WERI-Rb-1 (cell line): ENCODE measurements at regions not wholly inside any gene's neighbourhood (a gene's known extent, or its start where the extent isn't known, plus 50 kb on each side); places are given as distances from the start of the nearest gene placed in this dataset.

Experiments
- DNase-seq: peaks from one replicate; pipeline ENCODE4 v3.0.0-alpha.2; 2020
- H3K27ac ChIP-seq: fragments of 250-450 bp; sonication (Bioruptor Pico); 2 replicates; pipeline ENCODE4 v1.5.1; 2020; ENCODE audit warnings: mild to moderate bottlenecking, moderate library complexity
- H3K27me3 ChIP-seq: fragments of 250-450 bp; sonication (Bioruptor Pico); 2 replicates; pipeline ENCODE4 v1.5.1; 2021; ENCODE audit warnings: mild to moderate bottlenecking, low read depth, moderate library complexity; ENCODE audit not compliant: insufficient read depth, severe bottlenecking
- H3K36me3 ChIP-seq: fragments of 250-450 bp; sonication (Bioruptor Pico); 2 replicates; pipeline ENCODE4 v1.5.1; 2020; ENCODE audit warnings: mild to moderate bottlenecking, moderate library complexity
- H3K4me3 ChIP-seq: 2 replicates; pipeline ENCODE4 v1.5.1; 2011; ENCODE audit warnings: low read depth, mild to moderate bottlenecking, control low read depth, low read length
- H3K9me3 ChIP-seq: fragments of 250-450 bp; sonication (Bioruptor Pico); 2 replicates; pipeline ENCODE4 v1.5.1; 2021; ENCODE audit warnings: mild to moderate bottlenecking, moderate library complexity; ENCODE audit not compliant: severe bottlenecking
- CTCF ChIP-seq: IDR thresholded peaks from 2 replicates; pipeline ENCODE4 v1.5.1; 2011; ENCODE audit warnings: low read depth, mild to moderate bottlenecking, control low read depth, inconsistent platforms, low read length

GRCh38 chr9:95756986-95757385 is 118.5 kb upstream of the ERCC6L2 start:
- Histone ChIP-seq H3K4me3 (no peak overlapping the region), H3K27ac (no peak overlapping the region), H3K9me3 (no peaks in the 10 kb centered on the region), H3K27me3 (no peaks in the 10 kb centered on the region), H3K36me3 (no peaks in the 10 kb centered on the region)
- no peak for DNase-seq
- no peak for TF ChIP-seq CTCF

- H3K36me3 ChIP-seq, result no peaks in the 10 kb centered on the region
- no peak for DNase-seq
- H3K27me3 ChIP-seq, result no peaks in the 10 kb centered on the region
- H3K4me3 ChIP-seq, result no peak overlapping the region
- no peak overlapping the region for H3K27ac ChIP-seq
- H3K9me3 ChIP-seq, result no peaks in the 10 kb centered on the region
- TF ChIP-seq CTCF, result no peak
Measured at GRCh38 chr9:95756101-95756500, 119.4 kb upstream of the ERCC6L2 start.

GRCh38 chr9:95755421-95755730 is 120.1 kb upstream of the ERCC6L2 start:
- Histone ChIP-seq H3K27me3 (no peaks in the 10 kb centered on the region), H3K27ac (no peak overlapping the region), H3K9me3 (no peaks in the 10 kb centered on the region), H3K4me3 (no peak overlapping the region), H3K36me3 (no peaks in the 10 kb centered on the region)
- DNase-seq, result no peak
- no peak for TF ChIP-seq CTCF

- no peak for TF ChIP-seq CTCF
- no peak for DNase-seq
- Histone ChIP-seq H3K4me3 (no peak overlapping the region), H3K36me3 (no peaks in the 10 kb centered on the region), H3K27me3 (no peaks in the 10 kb centered on the region), H3K27ac (no peak overlapping the region), H3K9me3 (no peaks in the 10 kb centered on the region)
Measured at GRCh38 chr9:95754533-95755420, 120.7 kb upstream of the ERCC6L2 start.

GRCh38 chr9:95753762-95754465 is 121.6 kb upstream of the ERCC6L2 start:
- H3K9me3 ChIP-seq, result no peaks in the 10 kb centered on the region
- no peak for TF ChIP-seq CTCF
- no peaks in the 10 kb centered on the region for H3K36me3 ChIP-seq
- no peak for DNase-seq
- no peak overlapping the region for H3K4me3 ChIP-seq
- no peak overlapping the region for H3K27ac ChIP-seq
- no peaks in the 10 kb centered on the region for H3K27me3 ChIP-seq
